COLO668 (cell line): ENCODE measurements at regions not wholly inside any gene's neighbourhood (a gene's known extent, or its start where the extent isn't known, plus 50 kb on each side); places are given as distances from the start of the nearest gene placed in this dataset.
A peak's percentile ranks its signal among the peaks of the same experiment; 100 is the strongest.
"Not testable (repeated sequence)": the region's sequence is repeated elsewhere in the genome, so short reads cannot be mapped to it uniquely, and the experiment has no call there.

ENCODE experiments used
- DNase-seq: peaks from one replicate; lab custom pipeline; 2025; ENCODE audit not compliant: unreplicated experiment; lab: John Stamatoyannopoulos, UW

- no peak for DNase-seq
These were observed 668.7 kb upstream of the EPHA5 start for GRCh38 chr4:66339007-66339406.

GRCh38 chr4:66331761-66332160, 661.5 kb upstream of the EPHA5 start:
- DNase-seq: no peak

- DNase-seq: no peak
These were observed 659.8 kb upstream of the EPHA5 start for GRCh38 chr4:66330125-66330524.

GRCh38 chr4:66328803-66329574, 658.7 kb upstream of the EPHA5 start:
- no peak for DNase-seq

- DNase-seq: no peak
These were observed 637.6 kb upstream of the EPHA5 start for GRCh38 chr4:66307641-66308438.

GRCh38 chr4:66300336-66300934, 630.1 kb upstream of the EPHA5 start:
- no peak for DNase-seq

- DNase-seq: no peak
These were observed 628.3 kb upstream of the EPHA5 start for GRCh38 chr4:66298569-66298968.

- no peak for DNase-seq
These were observed 627.4 kb upstream of the EPHA5 start for GRCh38 chr4:66297703-66298102.

GRCh38 chr4:66294638-66295037, 624.3 kb upstream of the EPHA5 start:
- no peak for DNase-seq

- no peak for DNase-seq
These were observed 614.7 kb upstream of the EPHA5 start for GRCh38 chr4:66284991-66285451.

GRCh38 chr4:66279084-66279483, 608.8 kb upstream of the EPHA5 start:
- DNase-seq: no peak

GRCh38 chr4:66275411-66276038, 605.2 kb upstream of the EPHA5 start:
- no peak for DNase-seq

GRCh38 chr4:66273110-66273509, 602.8 kb upstream of the EPHA5 start:
- DNase-seq: no peak

- DNase-seq: not testable (repeated sequence)
These were observed 600.1 kb upstream of the EPHA5 start for GRCh38 chr4:66270356-66270755.

GRCh38 chr4:66266554-66266953, 596.3 kb upstream of the EPHA5 start:
- DNase-seq: not testable (repeated sequence)

GRCh38 chr4:66266035-66266434, 595.7 kb upstream of the EPHA5 start:
- peak; percentile 50 for DNase-seq

- DNase-seq: no peak
These were observed 582.0 kb upstream of the EPHA5 start for GRCh38 chr4:66252291-66252690.

- DNase-seq: no peak
These were observed 576.4 kb upstream of the EPHA5 start for GRCh38 chr4:66246643-66247042.

GRCh38 chr4:66235876-66236275, 565.6 kb upstream of the EPHA5 start:
- no peak for DNase-seq

GRCh38 chr4:66229885-66230284, 559.6 kb upstream of the EPHA5 start:
- no peak for DNase-seq

- DNase-seq: no peak
These were observed 555.2 kb upstream of the EPHA5 start for GRCh38 chr4:66225539-66225938.
